HepG2 (cell line): ENCODE measurements at regions not wholly inside any gene's neighbourhood (a gene's known extent, or its start where the extent isn't known, plus 50 kb on each side); places are given as distances from the start of the nearest gene placed in this dataset.

ENCODE experiments used
- AGO1 ChIP-seq: fragments of 200-400 bp; formaldehyde crosslinking; IDR thresholded peaks from 2 replicates; pipeline ENCODE4 v1.6.1; 2017; ENCODE audit warnings: mild to moderate bottlenecking, low read depth, low read length, moderate library complexity; ENCODE audit not compliant: poor library complexity, severe bottlenecking
- AHDC1 ChIP-seq: sonication (generic); formaldehyde crosslinking; IDR thresholded peaks from 2 replicates; pipeline ENCODE4 v1.5.1; 2020; ENCODE audit warnings: mild to moderate bottlenecking, missing genetic modification reagents, borderline replicate concordance
- FOXP1 ChIP-seq, 2 experiments: fragments of 450-650 bp in 1 of 2; IDR thresholded peaks; 2 replicates each; pipeline ENCODE4 v1.6.1; 2017 to 2018; ENCODE audit warnings: antibody characterized with exemption in 1 of 2
- ISL2 ChIP-seq: sonication (generic); formaldehyde crosslinking; IDR thresholded peaks from 2 replicates; pipeline ENCODE4 v1.5.0; 2020; ENCODE audit warnings: missing genetic modification reagents
- NCOA2 ChIP-seq: sonication (generic); formaldehyde crosslinking; IDR thresholded peaks from 2 replicates; pipeline ENCODE4 v1.8.0; 2022; ENCODE audit warnings: inconsistent platforms
- NR2F2 ChIP-seq: IDR thresholded peaks from 2 replicates; pipeline ENCODE4 v1.6.1; 2012; ENCODE audit warnings: low read depth, inconsistent platforms, borderline replicate concordance
- PREB ChIP-seq: sonication (generic); formaldehyde crosslinking; IDR thresholded peaks from 2 replicates; pipeline ENCODE4 v1.4.0; 2020; ENCODE audit warnings: missing genetic modification reagents
- SALL1 ChIP-seq: sonication (generic); formaldehyde crosslinking; IDR thresholded peaks from 2 replicates; pipeline ENCODE4 v1.8.0; 2022; ENCODE audit warnings: mild to moderate bottlenecking, missing genetic modification reagents
- TFE3 ChIP-seq: IDR thresholded peaks from 2 replicates; pipeline ENCODE4 v1.6.1; 2016
- ZKSCAN5 ChIP-seq: sonication (generic); formaldehyde crosslinking; IDR thresholded peaks from 2 replicates; pipeline ENCODE4 v1.5.1; 2020; ENCODE audit warnings: mild to moderate bottlenecking, missing genetic modification reagents
- ZNF317 ChIP-seq: sonication (generic); formaldehyde crosslinking; IDR thresholded peaks from 2 replicates; pipeline ENCODE4 v1.5.0; 2020; ENCODE audit warnings: mild to moderate bottlenecking, missing genetic modification reagents
- ZNF550 ChIP-seq: sonication (generic); formaldehyde crosslinking; IDR thresholded peaks from 2 replicates; pipeline ENCODE4 v1.4.0; 2020; ENCODE audit warnings: mild to moderate bottlenecking, missing genetic modification reagents, borderline replicate concordance
- ZNF562 ChIP-seq: sonication (generic); formaldehyde crosslinking; IDR thresholded peaks from 2 replicates; pipeline ENCODE4 v1.8.0; 2022; ENCODE audit warnings: missing genetic modification reagents, borderline replicate concordance
- ZNF7 ChIP-seq: IDR thresholded peaks from 2 replicates; pipeline ENCODE4 v1.6.1; 2016; ENCODE audit warnings: missing biosample characterization, missing genetic modification reagents
- ZNF75D ChIP-seq: sonication (generic); formaldehyde crosslinking; IDR thresholded peaks from 2 replicates; pipeline ENCODE4 v1.8.1; 2023; ENCODE audit warnings: missing genetic modification reagents, mild to moderate bottlenecking, borderline replicate concordance
- ZNF766 ChIP-seq: sonication (generic); formaldehyde crosslinking; IDR thresholded peaks from 2 replicates; pipeline ENCODE4 v1.5.0; 2020; ENCODE audit warnings: missing genetic modification reagents, borderline replicate concordance
- TF ChIP-seq, protein P1 (sequence below): sonication (generic); formaldehyde crosslinking; IDR thresholded peaks from 2 replicates; pipeline ENCODE4 v1.8.0; 2022; ENCODE audit warnings: mild to moderate bottlenecking, missing genetic modification reagents, moderate library complexity
- TF ChIP-seq, protein P2 (sequence below): IDR thresholded peaks from 2 replicates; pipeline ENCODE4 v1.6.1; 2016; ENCODE audit warnings: missing biosample characterization, missing genetic modification reagents, low read depth

DNA sequence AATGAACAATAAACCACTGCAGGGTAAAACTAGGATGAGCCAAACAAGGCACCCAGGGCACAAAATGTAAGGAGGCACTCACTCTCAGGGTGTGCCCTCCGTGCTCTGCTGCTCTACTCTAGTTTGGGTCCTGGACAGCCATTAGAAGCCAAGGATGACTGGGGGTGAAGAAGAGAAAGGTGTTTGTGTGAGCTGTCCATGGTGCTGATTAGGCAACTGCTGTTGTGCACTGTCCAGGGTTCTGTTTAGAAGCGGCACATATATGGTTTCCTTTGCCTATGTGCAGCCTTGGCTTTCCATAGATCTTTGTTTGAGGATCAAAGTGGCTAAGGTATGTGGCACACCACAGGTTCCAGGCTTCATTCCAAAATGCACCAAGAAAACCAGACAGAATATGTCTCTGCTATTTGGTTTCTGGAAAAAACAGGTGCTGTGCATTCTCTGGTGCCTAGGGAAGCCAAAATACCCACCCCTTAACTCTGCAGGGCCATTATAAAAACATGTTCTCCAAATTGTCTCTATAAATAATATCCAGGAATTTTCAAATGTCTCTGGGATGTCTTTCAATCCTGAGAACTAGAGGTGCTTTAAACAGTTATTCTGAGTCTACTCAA is 123.5 kb downstream of the CBLN1 start (continued):
- 0 out of 2 replicates have a peak, but pooled peaks have one; percentile 29 for TF ChIP-seq PREB (CRISPR knock-in tag)
- TF ChIP-seq ZNF75D (CRISPR knock-in tag), result peak; percentile 97; the same call in 1 of the 2 replicates
- TF ChIP-seq ZNF550 (CRISPR knock-in tag), result no peak
- TF ChIP-seq, protein P1, sequence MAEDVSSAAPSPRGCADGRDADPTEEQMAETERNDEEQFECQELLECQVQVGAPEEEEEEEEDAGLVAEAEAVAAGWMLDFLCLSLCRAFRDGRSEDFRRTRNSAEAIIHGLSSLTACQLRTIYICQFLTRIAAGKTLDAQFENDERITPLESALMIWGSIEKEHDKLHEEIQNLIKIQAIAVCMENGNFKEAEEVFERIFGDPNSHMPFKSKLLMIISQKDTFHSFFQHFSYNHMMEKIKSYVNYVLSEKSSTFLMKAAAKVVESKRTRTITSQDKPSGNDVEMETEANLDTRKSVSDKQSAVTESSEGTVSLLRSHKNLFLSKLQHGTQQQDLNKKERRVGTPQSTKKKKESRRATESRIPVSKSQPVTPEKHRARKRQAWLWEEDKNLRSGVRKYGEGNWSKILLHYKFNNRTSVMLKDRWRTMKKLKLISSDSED (CRISPR knock-in tag), result no peak
- TF ChIP-seq ZNF766 (CRISPR knock-in tag), result peak; percentile 93
- TF ChIP-seq ZNF317 (CRISPR knock-in tag), result peak; percentile 87
- TF ChIP-seq NCOA2 (CRISPR knock-in tag), result peak; percentile 81
- peak; percentile 90 for TF ChIP-seq ZNF7 (CRISPR knock-in tag)
- TF ChIP-seq TFE3, result peak; percentile 96
- no peak for TF ChIP-seq NR2F2
- no peak for TF ChIP-seq FOXP1 (IDR thresholded peaks at IDR 0.05)
- 0 out of 2 replicates have a peak, but pooled peaks have one; percentile 51 for TF ChIP-seq FOXP1 (CRISPR knock-in tag; IDR thresholded peaks at IDR 0.05)
- TF ChIP-seq ZKSCAN5 (CRISPR knock-in tag), result peak; percentile 78
- TF ChIP-seq, protein P2, sequence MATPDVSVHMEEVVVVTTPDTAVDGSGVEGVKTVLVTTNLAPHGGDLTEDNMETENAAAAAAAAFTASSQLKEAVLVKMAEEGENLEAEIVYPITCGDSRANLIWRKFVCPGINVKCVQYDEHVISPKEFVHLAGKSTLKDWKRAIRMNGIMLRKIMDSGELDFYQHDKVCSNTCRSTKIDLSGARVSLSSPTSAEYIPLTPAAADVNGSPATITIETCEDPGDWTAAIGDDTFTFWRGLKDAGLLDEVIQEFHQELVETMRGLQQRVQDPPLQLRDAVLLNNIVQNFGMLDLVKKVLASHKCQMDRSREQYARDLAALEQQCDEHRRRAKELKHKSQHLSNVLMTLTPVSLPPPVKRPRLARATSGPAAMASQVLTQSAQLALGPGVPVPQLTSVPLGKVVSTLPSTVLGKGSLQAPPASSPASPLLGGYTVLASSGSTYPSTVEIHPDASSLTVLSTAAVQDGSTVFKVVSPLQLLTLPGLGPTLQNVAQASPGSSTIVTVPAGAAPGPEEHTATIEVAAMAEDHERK (CRISPR knock-in tag), result peak; percentile 53; the same call in 1 of the 2 replicates
- no peak for TF ChIP-seq AGO1
- TF ChIP-seq ISL2 (CRISPR knock-in tag), result 0 out of 2 replicates have a peak, but pooled peaks have one; percentile 65
- no peak for TF ChIP-seq AHDC1
- no peak for TF ChIP-seq ZNF562 (CRISPR knock-in tag)
- TF ChIP-seq SALL1 (CRISPR knock-in tag), result peak; percentile 88
